Thyroid gland (tissue), 4 donors: ENCODE measurements at regions not wholly inside any gene's neighbourhood (a gene's known extent, or its start where the extent isn't known, plus 50 kb on each side); places are given as distances from the start of the nearest gene placed in this dataset.

Source experiments
- POLR2A ChIP-seq, 2 donors: fragments of 450-650 bp; IDR thresholded peaks; one replicate each; pipeline ENCODE4 v1.6.1; 2017; ENCODE audit warnings: antibody characterized with exemption in 2 of 2, mild to moderate bottlenecking in 2 of 2, moderate library complexity in 1 of 2
- TF ChIP-seq, protein P1 (sequence below), 6 experiments: fragments of 200-600 bp in 3 of 6; fragments of 450-650 bp in 3 of 6; sonication (generic) in 3 of 6; IDR thresholded peaks; one replicate each; pipeline ENCODE4 v1.5.1; 2016 to 2019; ENCODE audit warnings: antibody characterized with exemption in 6 of 6, mild to moderate bottlenecking in 2 of 6, inconsistent platforms in 1 of 6, moderate library complexity in 1 of 6

DNA sequence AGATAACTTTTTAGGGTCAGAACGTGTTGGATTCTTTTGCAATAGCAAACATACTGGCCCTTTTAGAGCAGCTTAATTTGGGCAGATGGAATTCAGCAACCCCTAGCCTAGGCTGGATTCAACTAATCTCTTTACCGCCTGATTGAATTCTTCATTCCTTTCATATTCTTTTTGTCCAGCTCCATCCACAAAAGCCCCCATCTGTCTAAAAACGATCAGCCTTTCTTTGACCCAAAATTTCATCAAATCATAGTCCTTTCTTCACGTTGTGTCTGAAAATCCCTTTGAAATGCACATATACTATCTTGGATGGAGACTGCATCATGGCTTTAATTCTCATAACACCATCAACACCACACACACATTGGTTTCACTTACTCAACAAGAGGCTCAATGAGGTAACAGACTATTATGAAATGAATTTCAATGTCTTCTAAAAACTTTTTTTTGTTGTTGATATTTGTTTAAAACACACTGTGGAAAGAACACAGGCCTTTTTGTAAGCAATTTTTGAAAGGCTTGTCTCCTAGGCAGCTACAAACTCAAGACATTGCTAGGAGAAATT, 128.0 kb upstream of the EEA1 start:
- no peak for TF ChIP-seq POLR2A (IDR thresholded peaks at IDR 0.05)
- TF ChIP-seq, protein P1, sequence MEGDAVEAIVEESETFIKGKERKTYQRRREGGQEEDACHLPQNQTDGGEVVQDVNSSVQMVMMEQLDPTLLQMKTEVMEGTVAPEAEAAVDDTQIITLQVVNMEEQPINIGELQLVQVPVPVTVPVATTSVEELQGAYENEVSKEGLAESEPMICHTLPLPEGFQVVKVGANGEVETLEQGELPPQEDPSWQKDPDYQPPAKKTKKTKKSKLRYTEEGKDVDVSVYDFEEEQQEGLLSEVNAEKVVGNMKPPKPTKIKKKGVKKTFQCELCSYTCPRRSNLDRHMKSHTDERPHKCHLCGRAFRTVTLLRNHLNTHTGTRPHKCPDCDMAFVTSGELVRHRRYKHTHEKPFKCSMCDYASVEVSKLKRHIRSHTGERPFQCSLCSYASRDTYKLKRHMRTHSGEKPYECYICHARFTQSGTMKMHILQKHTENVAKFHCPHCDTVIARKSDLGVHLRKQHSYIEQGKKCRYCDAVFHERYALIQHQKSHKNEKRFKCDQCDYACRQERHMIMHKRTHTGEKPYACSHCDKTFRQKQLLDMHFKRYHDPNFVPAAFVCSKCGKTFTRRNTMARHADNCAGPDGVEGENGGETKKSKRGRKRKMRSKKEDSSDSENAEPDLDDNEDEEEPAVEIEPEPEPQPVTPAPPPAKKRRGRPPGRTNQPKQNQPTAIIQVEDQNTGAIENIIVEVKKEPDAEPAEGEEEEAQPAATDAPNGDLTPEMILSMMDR (IDR thresholded peaks at IDR 0.05), result no peak
